ENCODE measurements at regions not wholly inside any gene's neighbourhood (a gene's known extent, or its start where the extent isn't known, plus 50 kb on each side); places are given as distances from the start of the nearest gene placed in this dataset.

- TF ChIP-seq, protein P1, sequence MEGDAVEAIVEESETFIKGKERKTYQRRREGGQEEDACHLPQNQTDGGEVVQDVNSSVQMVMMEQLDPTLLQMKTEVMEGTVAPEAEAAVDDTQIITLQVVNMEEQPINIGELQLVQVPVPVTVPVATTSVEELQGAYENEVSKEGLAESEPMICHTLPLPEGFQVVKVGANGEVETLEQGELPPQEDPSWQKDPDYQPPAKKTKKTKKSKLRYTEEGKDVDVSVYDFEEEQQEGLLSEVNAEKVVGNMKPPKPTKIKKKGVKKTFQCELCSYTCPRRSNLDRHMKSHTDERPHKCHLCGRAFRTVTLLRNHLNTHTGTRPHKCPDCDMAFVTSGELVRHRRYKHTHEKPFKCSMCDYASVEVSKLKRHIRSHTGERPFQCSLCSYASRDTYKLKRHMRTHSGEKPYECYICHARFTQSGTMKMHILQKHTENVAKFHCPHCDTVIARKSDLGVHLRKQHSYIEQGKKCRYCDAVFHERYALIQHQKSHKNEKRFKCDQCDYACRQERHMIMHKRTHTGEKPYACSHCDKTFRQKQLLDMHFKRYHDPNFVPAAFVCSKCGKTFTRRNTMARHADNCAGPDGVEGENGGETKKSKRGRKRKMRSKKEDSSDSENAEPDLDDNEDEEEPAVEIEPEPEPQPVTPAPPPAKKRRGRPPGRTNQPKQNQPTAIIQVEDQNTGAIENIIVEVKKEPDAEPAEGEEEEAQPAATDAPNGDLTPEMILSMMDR (IDR thresholded peaks at IDR 0.05), result no peak
- H3K27ac ChIP-seq, result no peak overlapping the region
- no peak for DNase-seq (ENCODE audit: low spot score)
- no peak overlapping the region for H3K4me3 ChIP-seq
Measured at GRCh38 chr6:12595161-12595811, 121.3 kb upstream of the PHACTR1 start.

DNA sequence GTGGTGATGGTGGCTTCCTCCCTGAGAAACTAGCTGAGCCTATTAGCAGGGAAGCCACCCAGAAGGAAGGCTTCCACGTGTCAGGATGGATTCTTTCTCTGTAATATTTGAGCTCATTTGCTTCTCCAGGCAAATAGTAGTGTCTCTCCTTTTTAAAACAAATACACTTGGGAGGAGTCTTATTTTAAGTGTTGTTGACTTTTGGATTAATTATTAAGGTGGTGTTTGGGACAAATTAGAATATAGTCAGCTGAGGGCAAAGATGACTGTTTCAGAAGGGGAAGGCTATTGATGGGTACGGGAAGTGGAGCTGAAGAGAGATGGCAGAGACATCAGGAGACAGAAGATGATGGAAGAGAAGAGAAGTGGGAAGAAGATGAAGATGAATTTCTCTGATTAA, 119.8 kb upstream of the PHACTR1 start:
- TF ChIP-seq, protein P1 (IDR thresholded peaks at IDR 0.05), result no peak
- no peak overlapping the region for H3K27ac ChIP-seq
- no peak for DNase-seq (ENCODE audit: low spot score)
- H3K4me3 ChIP-seq, result no peak overlapping the region

- H3K4me3 ChIP-seq, result no peak overlapping the region
- TF ChIP-seq, protein P1 (IDR thresholded peaks at IDR 0.05), result no peak
- H3K27ac ChIP-seq, result no peak overlapping the region
- DNase-seq (ENCODE audit: low spot score), result no peak
Measured at GRCh38 chr6:12598919-12599318, 117.6 kb upstream of the PHACTR1 start.

DNA sequence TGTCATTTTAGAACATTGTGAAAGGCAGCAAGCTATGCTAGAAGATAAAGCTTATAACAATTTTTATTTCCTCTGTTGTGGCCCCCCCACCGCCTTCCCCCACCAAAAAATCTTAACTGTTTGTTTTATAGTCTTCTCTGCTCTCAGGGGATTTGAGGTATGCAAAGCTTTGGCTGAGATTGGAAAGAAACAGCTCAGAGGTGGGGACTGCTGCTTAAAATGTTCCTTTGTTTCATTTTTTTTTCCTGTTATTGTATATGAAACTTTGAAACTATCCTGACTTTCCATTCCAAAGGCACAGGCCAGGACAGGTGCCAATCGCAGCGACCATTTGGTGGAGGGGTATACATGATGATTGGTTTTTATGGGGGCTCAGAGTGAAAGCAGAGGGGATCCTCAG, 114.7 kb upstream of the PHACTR1 start:
- Histone ChIP-seq H3K4me3 (no peak overlapping the region), H3K27ac (peak overlapping the region; percentile 22 to 25)
- no peak for DNase-seq (ENCODE audit: low spot score)
- TF ChIP-seq, protein P1 (IDR thresholded peaks at IDR 0.05), result no peak

DNA sequence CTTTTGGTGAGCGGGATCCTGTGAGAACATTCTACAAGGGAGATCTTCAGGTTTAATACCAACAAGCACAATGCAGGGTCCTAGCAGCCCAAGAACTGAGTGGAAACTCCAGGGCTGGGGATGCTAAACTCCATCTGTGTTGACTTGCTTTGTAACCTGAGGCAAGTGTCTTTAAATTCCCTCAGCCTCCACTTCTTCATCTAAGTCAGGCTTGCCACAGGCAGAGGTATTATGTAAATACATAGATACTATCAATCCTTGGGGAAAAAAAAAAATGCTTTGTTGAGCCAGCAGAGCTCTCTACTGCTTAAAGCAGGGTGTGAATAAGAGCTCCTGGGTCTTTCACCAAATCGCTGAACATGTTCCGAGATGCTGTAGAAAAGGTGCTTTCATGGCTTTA, 114.2 kb upstream of the PHACTR1 start:
- Histone ChIP-seq H3K4me3 (no peak overlapping the region), H3K27ac (peak overlapping the region; percentile 22 to 25)
- TF ChIP-seq, protein P1 (IDR thresholded peaks at IDR 0.05), result no peak
- no peak for DNase-seq (ENCODE audit: low spot score)

- TF ChIP-seq, protein P1 (IDR thresholded peaks at IDR 0.05), result peak; percentile 35
- H3K4me3 ChIP-seq, result no peak overlapping the region
- peak overlapping the region; percentile 22 to 25 for H3K27ac ChIP-seq
- no peak for DNase-seq (ENCODE audit: low spot score)
Measured at GRCh38 chr6:12602951-12603672, 113.5 kb upstream of the PHACTR1 start.

DNA sequence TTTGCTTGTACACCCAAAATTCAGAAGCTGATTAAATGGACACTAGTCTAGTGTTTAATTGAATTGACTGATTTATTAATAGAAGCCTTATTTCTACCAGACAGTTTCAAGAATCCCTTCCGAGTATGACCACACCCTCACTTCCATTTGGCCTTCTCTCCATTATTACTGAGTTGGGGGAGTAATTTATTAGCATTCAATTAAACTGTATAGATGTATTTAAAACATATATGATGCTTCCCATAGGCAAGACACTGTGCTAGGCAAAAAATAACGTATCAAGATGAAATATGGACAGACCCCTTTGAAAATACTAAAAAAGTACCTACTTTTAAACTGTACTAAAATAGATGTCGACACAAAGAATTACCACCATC, 112.9 kb upstream of the PHACTR1 start:
- no peak overlapping the region for H3K4me3 ChIP-seq
- DNase-seq (ENCODE audit: low spot score), result no peak
- TF ChIP-seq, protein P1 (IDR thresholded peaks at IDR 0.05), result no peak
- H3K27ac ChIP-seq, result no peak overlapping the region

All from coronary artery (tissue), 2 donors.